ENCODE measurements at regions not wholly inside any gene's neighbourhood (a gene's known extent, or its start where the extent isn't known, plus 50 kb on each side); places are given as distances from the start of the nearest gene placed in this dataset.

GRCh38 chr6:9593554-9593953, 821.3 kb downstream of the TFAP2A start:
- H3K9ac ChIP-seq (ENCODE audit: low read length), result no peak overlapping the region
- no peaks in the 10 kb centered on the region for H3K36me3 ChIP-seq (ENCODE audit: control insufficient read depth in 1 of 2, insufficient read depth in 2 of 2, low read length in 2 of 2)
- no peaks in the 10 kb centered on the region for H3K4me1 ChIP-seq (ENCODE audit: control insufficient read depth in 1 of 2, insufficient read depth in 2 of 2, low read length in 2 of 2)
- ChIA-PET CTCF (no interaction called here), POLR2A (no interaction called here), RAD21 (ENCODE audit: low non-redundant PET in 1 of 2, low total read pairs in 2 of 2, uncharacterized antibody in 2 of 2, unreplicated experiment in 2 of 2) (no interaction called here)
- DNase-seq (ENCODE audit: low read depth, low spot score) (no peak), ATAC-seq (no peak)
- H3K4me2 ChIP-seq (ENCODE audit: low read length), result no peak overlapping the region
- no peaks in the 10 kb centered on the region for H4K20me1 ChIP-seq (ENCODE audit: insufficient read depth)
- H3K27ac ChIP-seq (ENCODE audit: low read depth, low read length), result no peak overlapping the region
- H2AFZ ChIP-seq (ENCODE audit: low read depth, low read length, poor library complexity, severe bottlenecking), result no peak overlapping the region
- no peaks in the 10 kb centered on the region for H3K27me3 ChIP-seq (ENCODE audit: insufficient read depth, low read length)
- H3K9me2 ChIP-seq (ENCODE audit: insufficient read depth), result no peaks in the 10 kb centered on the region
- H3K4me3 ChIP-seq (replicated peaks in 1 of 2; ENCODE audit: low read depth in 1 of 2, low read length in 2 of 2), result no peak overlapping the region
- TF ChIP-seq EZH2 (IDR thresholded peaks at IDR 0.05) (no peak), SIN3A (IDR thresholded peaks at IDR 0.05; ENCODE audit: low read depth) (no peak), ATF3 (IDR thresholded peaks at IDR 0.05) (no peak), FOSL1 (IDR thresholded peaks at IDR 0.05; ENCODE audit: low read depth) (no peak), JUND (IDR thresholded peaks at IDR 0.05) (no peak), POLR2AphosphoS5 (IDR thresholded peaks at IDR 0.05; ENCODE audit: low read depth, low read length) (no peak), SRF (IDR thresholded peaks at IDR 0.05; ENCODE audit: low read depth) (no peak)
- no peaks in the 10 kb centered on the region for H3K79me2 ChIP-seq (ENCODE audit: insufficient read depth, low read length)
- no TSS peak for BruUV-seq (replicated peaks)
- intact Hi-C loops (cut with micrococcal nuclease), result no loop called here
- no peaks in the 10 kb centered on the region for H3K9me3 ChIP-seq (ENCODE audit: control insufficient read depth in 1 of 2, insufficient read depth in 1 of 2, low read depth in 1 of 2, low read length in 2 of 2)

- ATAC-seq (no peak), DNase-seq (ENCODE audit: low read depth, low spot score) (no peak)
- H3K9ac ChIP-seq (ENCODE audit: low read length), result no peak overlapping the region
- no peaks in the 10 kb centered on the region for H3K4me1 ChIP-seq (ENCODE audit: control insufficient read depth in 1 of 2, insufficient read depth in 2 of 2, low read length in 2 of 2)
- intact Hi-C loops (cut with micrococcal nuclease), result no loop called here
- CTCF ChIA-PET, result interaction anchor here (1.2 kb wide), 1 partner anchor 9 kb away, joined by 3 read pairs; no protein-coding TSS in a partner anchor
- H2AFZ ChIP-seq (ENCODE audit: low read depth, low read length, poor library complexity, severe bottlenecking), result no peak overlapping the region
- H3K4me3 ChIP-seq (replicated peaks in 1 of 2; ENCODE audit: low read depth in 1 of 2, low read length in 2 of 2), result no peak overlapping the region
- H4K20me1 ChIP-seq (ENCODE audit: insufficient read depth), result no peaks in the 10 kb centered on the region
- H3K9me3 ChIP-seq (ENCODE audit: control insufficient read depth in 1 of 2, insufficient read depth in 1 of 2, low read depth in 1 of 2, low read length in 2 of 2), result no peaks in the 10 kb centered on the region
- POLR2A ChIA-PET, result no interaction called here
- no peak overlapping the region for H3K4me2 ChIP-seq (ENCODE audit: low read length)
- BruUV-seq (replicated peaks), result no TSS peak
- RAD21 ChIA-PET (ENCODE audit: low non-redundant PET in 1 of 2, low total read pairs in 2 of 2, uncharacterized antibody in 2 of 2, unreplicated experiment in 2 of 2), result no interaction called here
- H3K9me2 ChIP-seq (ENCODE audit: insufficient read depth), result no peaks in the 10 kb centered on the region
- H3K27ac ChIP-seq (ENCODE audit: low read depth, low read length), result no peak overlapping the region
- no peaks in the 10 kb centered on the region for H3K27me3 ChIP-seq (ENCODE audit: insufficient read depth, low read length)
- H3K79me2 ChIP-seq (ENCODE audit: insufficient read depth, low read length), result no peaks in the 10 kb centered on the region
- no peaks in the 10 kb centered on the region for H3K36me3 ChIP-seq (ENCODE audit: control insufficient read depth in 1 of 2, insufficient read depth in 2 of 2, low read length in 2 of 2)
- no peak for TF ChIP-seq EZH2phosphoT487 (IDR thresholded peaks at IDR 0.05; ENCODE audit: borderline replicate concordance)
- TF ChIP-seq ELF1 (IDR thresholded peaks at IDR 0.05; ENCODE audit: borderline replicate concordance, low read depth), result no peak
- TF ChIP-seq YY1 (IDR thresholded peaks at IDR 0.05; ENCODE audit: extremely low read depth, insufficient replicate concordance, low read depth, low read length), result no peak
- TF ChIP-seq FOSL1 (IDR thresholded peaks at IDR 0.05; ENCODE audit: low read depth), result no peak
- TF ChIP-seq REST (IDR thresholded peaks at IDR 0.05; ENCODE audit: low read depth), result no peak
- TF ChIP-seq ATF3 (IDR thresholded peaks at IDR 0.05), result no peak
- TF ChIP-seq ZFX (IDR thresholded peaks at IDR 0.05), result no peak
- TF ChIP-seq SIN3A (IDR thresholded peaks at IDR 0.05; ENCODE audit: low read depth), result no peak
- no peak for TF ChIP-seq TCF7L2 (IDR thresholded peaks at IDR 0.05; ENCODE audit: borderline replicate concordance, extremely low read depth, insufficient read depth, insufficient read length)
- no peak for TF ChIP-seq ZBTB33 (IDR thresholded peaks at IDR 0.05; ENCODE audit: extremely low read depth, insufficient replicate concordance, low read length)
These were observed 831.0 kb downstream of the TFAP2A start for GRCh38 chr6:9583753-9584352.
